Right renal pelvis (tissue), 4 donors: ENCODE measurements at regions not wholly inside any gene's neighbourhood (a gene's known extent, or its start where the extent isn't known, plus 50 kb on each side); places are given as distances from the start of the nearest gene placed in this dataset.
"Not testable (repeated sequence)": the region's sequence is repeated elsewhere in the genome, so short reads cannot be mapped to it uniquely, and the experiment has no call there.

ENCODE experiments used
- DNase-seq, 4 donors: peaks; one replicate each; pipeline ENCODE4 v3.0.0-alpha.2; 2013; ENCODE audit warnings: low read depth in 4 of 4, low spot score in 3 of 4, missing footprints in 1 of 4

- DNase-seq, result no peak
Observed at GRCh38 chr6:150764334-150765066, 101.0 kb upstream of the MTHFD1L start.

DNA sequence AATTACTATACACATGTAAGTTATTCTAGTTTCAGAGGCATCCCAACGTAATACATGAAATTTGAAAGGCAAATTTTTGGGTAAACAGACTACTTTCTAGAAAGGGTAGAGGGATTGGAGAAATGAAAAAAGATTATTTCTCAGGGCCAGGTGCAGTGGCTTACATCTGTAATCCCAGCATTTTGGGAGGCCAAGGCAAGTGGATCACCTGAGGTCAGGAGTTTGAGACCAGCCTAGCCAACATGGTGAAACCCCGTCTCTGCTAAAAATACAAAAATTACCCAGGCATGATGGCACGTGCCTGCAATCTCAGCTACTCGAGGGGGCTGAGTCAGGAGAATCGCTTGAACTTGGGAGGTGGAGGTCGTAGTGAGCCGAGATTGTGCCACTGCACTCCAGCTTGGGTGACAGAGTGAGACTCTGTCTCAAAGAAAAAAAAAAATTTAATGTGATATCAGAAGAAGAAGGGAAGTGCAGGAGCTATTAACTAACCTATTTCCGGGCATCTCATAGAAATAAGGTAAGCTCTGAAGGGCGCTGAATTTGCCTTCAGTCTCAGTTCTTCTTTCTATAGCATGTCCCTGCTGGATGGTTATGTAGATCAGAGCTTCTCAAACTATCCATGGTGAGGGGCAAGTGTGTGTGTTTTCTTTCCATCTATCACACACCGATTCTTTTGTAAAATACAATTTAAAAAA lies 100.3 kb upstream of the MTHFD1L start:
- DNase-seq, result no peak

- no peak for DNase-seq
Observed at GRCh38 chr6:150766201-150766997, 99.1 kb upstream of the MTHFD1L start.

GRCh38 chr6:150767161-150767560 lies 98.3 kb upstream of the MTHFD1L start:
- no peak for DNase-seq

DNA sequence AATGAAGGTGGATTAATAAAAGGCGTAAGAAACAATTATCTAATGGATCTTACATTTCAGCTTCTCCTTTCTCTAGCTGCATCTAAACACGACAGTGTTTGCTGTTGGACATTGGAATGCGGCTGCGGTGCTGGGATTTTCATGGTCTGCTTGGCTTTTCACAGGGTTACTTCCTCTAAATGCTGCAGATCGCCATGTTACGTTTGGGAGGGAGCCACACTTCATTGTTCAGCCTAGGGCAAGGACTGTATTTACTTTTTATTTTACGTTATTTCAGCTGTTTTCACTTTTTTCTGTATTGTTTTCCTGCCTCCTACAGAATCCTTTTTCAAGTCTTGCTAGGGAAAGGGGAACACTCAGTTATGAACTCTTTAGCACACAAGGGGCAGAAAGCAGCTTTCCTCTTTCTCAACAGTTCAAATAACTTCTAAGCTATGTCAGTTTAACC lies 97.9 kb upstream of the MTHFD1L start:
- DNase-seq, result peak in 1 of 4 donors; percentile 62

DNA sequence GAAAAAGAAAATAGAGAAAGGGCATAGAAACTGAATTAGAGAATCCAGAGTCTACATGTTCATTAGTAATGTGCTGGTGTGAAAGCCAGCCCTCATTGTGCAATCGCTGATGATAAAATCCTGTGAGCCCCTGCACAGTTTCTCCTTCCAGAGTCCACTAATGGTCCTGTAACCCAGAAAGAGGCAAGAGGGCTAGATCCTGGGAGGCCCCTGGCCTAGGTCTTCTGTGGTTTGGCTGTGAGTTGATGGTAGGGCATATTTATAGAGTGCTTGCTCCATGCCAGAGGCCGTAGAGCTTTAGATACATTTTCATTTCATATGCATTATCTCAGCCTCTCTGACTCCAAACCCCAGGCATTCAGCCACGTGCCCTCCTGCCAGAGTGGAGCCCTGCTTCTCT lies 94.9 kb upstream of the MTHFD1L start:
- no peak for DNase-seq

- no peak for DNase-seq
Observed at GRCh38 chr6:150773969-150774368, 91.5 kb upstream of the MTHFD1L start.

GRCh38 chr6:150775415-150776203 lies 89.9 kb upstream of the MTHFD1L start:
- no peak for DNase-seq

GRCh38 chr6:150777736-150778135 lies 87.8 kb upstream of the MTHFD1L start:
- no peak for DNase-seq

GRCh38 chr6:150783813-150784212 lies 81.7 kb upstream of the MTHFD1L start:
- DNase-seq, result no peak

- no peak for DNase-seq
Observed at GRCh38 chr6:150787429-150787828, 78.1 kb upstream of the MTHFD1L start.

DNA sequence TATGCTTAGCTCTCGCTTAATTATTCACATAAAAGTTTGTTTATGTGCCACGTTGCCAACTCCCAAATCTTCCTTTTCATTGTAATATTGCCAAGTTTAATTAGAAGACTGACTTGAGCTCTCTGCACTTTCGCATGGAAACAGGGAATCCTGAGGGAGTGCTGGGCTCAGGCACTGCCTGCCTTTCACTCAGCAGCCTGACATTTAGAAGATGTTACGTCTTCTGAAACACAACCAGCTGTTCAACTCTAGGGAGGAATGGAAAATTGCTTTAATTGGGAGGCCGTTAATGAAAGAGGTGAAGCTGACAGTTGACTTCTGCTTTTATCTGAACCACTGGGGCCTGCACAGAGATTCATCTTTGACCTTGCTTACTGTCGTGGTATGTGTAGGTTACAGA lies 77.4 kb upstream of the MTHFD1L start:
- DNase-seq, result no peak

DNA sequence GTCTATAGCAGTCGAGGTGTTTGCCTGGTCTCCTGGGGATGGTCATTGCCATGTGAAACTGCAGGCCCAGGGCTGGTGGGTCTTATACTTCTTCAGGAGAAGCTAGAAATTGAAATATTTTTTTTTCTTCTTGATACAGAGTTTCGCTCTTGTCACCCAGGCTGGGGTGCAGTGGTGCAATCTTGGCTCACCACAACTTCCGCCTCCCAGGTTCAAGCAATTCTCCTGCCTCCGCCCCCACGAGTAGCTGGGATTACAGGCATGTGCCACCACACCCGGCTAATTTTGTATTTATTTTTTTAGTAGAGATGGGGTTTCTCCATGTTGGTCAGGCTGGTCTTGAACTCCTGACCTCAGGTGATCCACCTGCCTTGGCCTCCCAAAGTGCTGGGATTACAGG lies 75.6 kb upstream of the MTHFD1L start:
- not testable (repeated sequence) for DNase-seq

GRCh38 chr6:150791717-150792116 lies 73.8 kb upstream of the MTHFD1L start:
- DNase-seq, result no peak

GRCh38 chr6:150797949-150798348 lies 67.6 kb upstream of the MTHFD1L start:
- DNase-seq, result no peak

- no peak for DNase-seq
Observed at GRCh38 chr6:150799276-150799805, 66.2 kb upstream of the MTHFD1L start.

GRCh38 chr6:150800674-150801314 lies 64.7 kb upstream of the MTHFD1L start:
- no peak for DNase-seq

- DNase-seq, result no peak
Observed at GRCh38 chr6:150806790-150807189, 58.7 kb upstream of the MTHFD1L start.

- peak in 3 of 4 donors; percentile 27 to 43 (median 40) for DNase-seq
Observed at GRCh38 chr6:150813319-150813992, 52.0 kb upstream of the MTHFD1L start.
